GM13977 (cell line): ENCODE measurements at regions not wholly inside any gene's neighbourhood (a gene's known extent, or its start where the extent isn't known, plus 50 kb on each side); places are given as distances from the start of the nearest gene placed in this dataset.
"Not testable (repeated sequence)": the region's sequence is repeated elsewhere in the genome, so short reads cannot be mapped to it uniquely, and the experiment has no call there.

Source experiments
- DNase-seq: peaks from one replicate; pipeline ENCODE4 v3.0.0; 2012; ENCODE audit warnings: low spot score
- CTCF ChIP-seq: IDR thresholded peaks from 2 replicates; pipeline ENCODE4 v1.5.1; 2012; ENCODE audit warnings: mild to moderate bottlenecking, control low read depth; ENCODE audit not compliant: insufficient read depth; ENCODE audit errors: extremely low read depth, missing control alignments
- in situ Hi-C: fragments of 300-500 bp; cut with MboI; formaldehyde crosslinking; loops from one replicate; pipeline ENCODE4 v1.12.0; 2022; ENCODE audit warnings: low sequenced_read_pairs, low pct_unique_long_range_greater_than_20kb, mixed read lengths, inconsistent platforms; ENCODE audit not compliant: unreplicated experiment

- in situ Hi-C loops, result no loop called here
- no peak for TF ChIP-seq CTCF
- no peak for DNase-seq
Measured at GRCh38 chr4:159906051-159906450, 803.2 kb downstream of the RAPGEF2 start.

GRCh38 chr4:159906517-159906916 lies 803.6 kb downstream of the RAPGEF2 start:
- DNase-seq, result no peak
- in situ Hi-C loops, result no loop called here
- no peak for TF ChIP-seq CTCF

- TF ChIP-seq CTCF, result no peak
Measured at GRCh38 chr4:159910721-159911120, 807.8 kb downstream of the RAPGEF2 start.

GRCh38 chr4:159922119-159922518 lies 819.2 kb downstream of the RAPGEF2 start:
- in situ Hi-C loops, result no loop called here
- TF ChIP-seq CTCF, result no peak
- no peak for DNase-seq

More at GRCh38 chr4:159910721-159911120, 807.8 kb downstream of the RAPGEF2 start:
- no peak for DNase-seq
- in situ Hi-C loops, result no loop called here

- in situ Hi-C loops, result no loop called here
- no peak for TF ChIP-seq CTCF
- DNase-seq, result no peak
Measured at GRCh38 chr4:159925770-159926169, 822.9 kb downstream of the RAPGEF2 start.

- no peak for DNase-seq
- TF ChIP-seq CTCF, result no peak
- in situ Hi-C loops, result no loop called here
Measured at GRCh38 chr4:159926871-159927270, 824.0 kb downstream of the RAPGEF2 start.

GRCh38 chr4:159927781-159928180 lies 824.9 kb downstream of the RAPGEF2 start:
- TF ChIP-seq CTCF, result no peak
- in situ Hi-C loops, result no loop called here
- no peak for DNase-seq

GRCh38 chr4:159934602-159935001 lies 831.7 kb downstream of the RAPGEF2 start:
- in situ Hi-C loops, DNase-seq: not testable (repeated sequence)
